AML-193 (cell line): ENCODE measurements at regions not wholly inside any gene's neighbourhood (a gene's known extent, or its start where the extent isn't known, plus 50 kb on each side); places are given as distances from the start of the nearest gene placed in this dataset.

Experiments
- DNase-seq, 2 experiments: peaks; one replicate each; lab custom pipeline; 2025; lab: John Stamatoyannopoulos, UW

- DNase-seq, result no peak
These were observed 362.9 kb upstream of the PCDH20 start for GRCh38 chr13:61778531-61778930.

- no peak for DNase-seq
These were observed 362.2 kb upstream of the PCDH20 start for GRCh38 chr13:61777899-61778298.

- DNase-seq, result no peak
These were observed 361.6 kb upstream of the PCDH20 start for GRCh38 chr13:61777271-61777670.

- DNase-seq, result no peak
These were observed 359.3 kb upstream of the PCDH20 start for GRCh38 chr13:61774903-61775302.

- no peak for DNase-seq
These were observed 355.0 kb upstream of the PCDH20 start for GRCh38 chr13:61770681-61771080.

- no peak for DNase-seq
These were observed 352.5 kb upstream of the PCDH20 start for GRCh38 chr13:61768175-61768574.

- DNase-seq, result no peak
These were observed 351.0 kb upstream of the PCDH20 start for GRCh38 chr13:61766667-61767058.

- DNase-seq, result no peak
These were observed 350.5 kb upstream of the PCDH20 start for GRCh38 chr13:61765940-61766666.

GRCh38 chr13:61765181-61765742 lies 349.6 kb upstream of the PCDH20 start:
- no peak for DNase-seq

- no peak for DNase-seq
These were observed 346.0 kb upstream of the PCDH20 start for GRCh38 chr13:61761690-61762089.

GRCh38 chr13:61760102-61760501 lies 344.5 kb upstream of the PCDH20 start:
- no peak for DNase-seq

- DNase-seq, result no peak
These were observed 340.4 kb upstream of the PCDH20 start for GRCh38 chr13:61756031-61756430.

GRCh38 chr13:61751039-61751438 lies 335.4 kb upstream of the PCDH20 start:
- no peak for DNase-seq

GRCh38 chr13:61738236-61738750 lies 322.6 kb upstream of the PCDH20 start:
- no peak for DNase-seq

- DNase-seq, result no peak
These were observed 319.0 kb upstream of the PCDH20 start for GRCh38 chr13:61734683-61735082.

GRCh38 chr13:61728471-61728870 lies 312.8 kb upstream of the PCDH20 start:
- no peak for DNase-seq

GRCh38 chr13:61727767-61728166 lies 312.1 kb upstream of the PCDH20 start:
- DNase-seq, result no peak

- DNase-seq, result no peak
These were observed 310.2 kb upstream of the PCDH20 start for GRCh38 chr13:61725806-61726205.

- DNase-seq, result no peak
These were observed 306.5 kb upstream of the PCDH20 start for GRCh38 chr13:61722119-61722518.

GRCh38 chr13:61712621-61713020 lies 297.0 kb upstream of the PCDH20 start:
- no peak for DNase-seq

- DNase-seq, result no peak
These were observed 293.6 kb upstream of the PCDH20 start for GRCh38 chr13:61709258-61709657.

GRCh38 chr13:61706899-61707298 lies 291.2 kb upstream of the PCDH20 start:
- no peak for DNase-seq

- DNase-seq, result no peak
These were observed 285.0 kb upstream of the PCDH20 start for GRCh38 chr13:61700620-61701019.

GRCh38 chr13:61700181-61700580 lies 284.5 kb upstream of the PCDH20 start:
- DNase-seq, result no peak
